Right atrium auricular region (tissue), 2 donors: ENCODE measurements at regions not wholly inside any gene's neighbourhood (a gene's known extent, or its start where the extent isn't known, plus 50 kb on each side); places are given as distances from the start of the nearest gene placed in this dataset.

Experiments used
- DNase-seq: peaks from one replicate; pipeline ENCODE4 v3.0.0-alpha.2; 2019; ENCODE audit warnings: low spot score
- H3K27ac ChIP-seq, 2 donors: fragments of 200-600 bp; sonication (generic); 1 replicate in 1 of 2; 2 replicates in 1 of 2; pipeline ENCODE4 v1.5.1; 2016 to 2019
- H3K27me3 ChIP-seq, 2 donors: fragments of 200-600 bp; sonication (generic); one replicate each; pipeline versions ENCODE4 v1.5.1 to v1.6.0; 2017 to 2019
- H3K36me3 ChIP-seq: fragments of 200-600 bp; sonication (generic); one replicate; pipeline ENCODE4 v1.5.1; 2016
- H3K4me1 ChIP-seq, 2 donors: fragments of 200-600 bp; sonication (generic); one replicate each; pipeline versions ENCODE4 v1.5.1 to v1.6.0; 2017 to 2019
- H3K4me3 ChIP-seq, 2 donors: fragments of 200-600 bp; sonication (generic); 1 replicate in 1 of 2; 2 replicates in 1 of 2; pipeline ENCODE4 v1.5.1; 2017 to 2019; ENCODE audit warnings: mild to moderate bottlenecking in 1 of 2, moderate library complexity in 1 of 2
- H3K9me3 ChIP-seq, 2 donors: fragments of 200-600 bp; sonication (generic); one replicate each; pipeline ENCODE4 v1.5.1; 2019
- TF ChIP-seq, protein P1 (sequence below), 2 donors: fragments of 200-600 bp; sonication (generic); IDR thresholded peaks; one replicate each; pipeline ENCODE4 v1.5.1; 2019; ENCODE audit warnings: antibody characterized with exemption in 2 of 2

GRCh38 chr14:97213720-97214119 lies 416.5 kb downstream of the VRK1 start:
- no peak overlapping the region for H3K27ac ChIP-seq
- H3K4me3 ChIP-seq, result no peak overlapping the region
- no peaks in the 10 kb centered on the region for H3K36me3 ChIP-seq
- peaks cover 0 to 4% of the 10 kb centered on the region in 2 donors for H3K4me1 ChIP-seq
- H3K9me3 ChIP-seq, result no peaks in the 10 kb centered on the region
- H3K27me3 ChIP-seq, result no peaks in the 10 kb centered on the region
- TF ChIP-seq, protein P1, sequence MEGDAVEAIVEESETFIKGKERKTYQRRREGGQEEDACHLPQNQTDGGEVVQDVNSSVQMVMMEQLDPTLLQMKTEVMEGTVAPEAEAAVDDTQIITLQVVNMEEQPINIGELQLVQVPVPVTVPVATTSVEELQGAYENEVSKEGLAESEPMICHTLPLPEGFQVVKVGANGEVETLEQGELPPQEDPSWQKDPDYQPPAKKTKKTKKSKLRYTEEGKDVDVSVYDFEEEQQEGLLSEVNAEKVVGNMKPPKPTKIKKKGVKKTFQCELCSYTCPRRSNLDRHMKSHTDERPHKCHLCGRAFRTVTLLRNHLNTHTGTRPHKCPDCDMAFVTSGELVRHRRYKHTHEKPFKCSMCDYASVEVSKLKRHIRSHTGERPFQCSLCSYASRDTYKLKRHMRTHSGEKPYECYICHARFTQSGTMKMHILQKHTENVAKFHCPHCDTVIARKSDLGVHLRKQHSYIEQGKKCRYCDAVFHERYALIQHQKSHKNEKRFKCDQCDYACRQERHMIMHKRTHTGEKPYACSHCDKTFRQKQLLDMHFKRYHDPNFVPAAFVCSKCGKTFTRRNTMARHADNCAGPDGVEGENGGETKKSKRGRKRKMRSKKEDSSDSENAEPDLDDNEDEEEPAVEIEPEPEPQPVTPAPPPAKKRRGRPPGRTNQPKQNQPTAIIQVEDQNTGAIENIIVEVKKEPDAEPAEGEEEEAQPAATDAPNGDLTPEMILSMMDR (IDR thresholded peaks at IDR 0.05), result no peak
- no peak for DNase-seq

DNA sequence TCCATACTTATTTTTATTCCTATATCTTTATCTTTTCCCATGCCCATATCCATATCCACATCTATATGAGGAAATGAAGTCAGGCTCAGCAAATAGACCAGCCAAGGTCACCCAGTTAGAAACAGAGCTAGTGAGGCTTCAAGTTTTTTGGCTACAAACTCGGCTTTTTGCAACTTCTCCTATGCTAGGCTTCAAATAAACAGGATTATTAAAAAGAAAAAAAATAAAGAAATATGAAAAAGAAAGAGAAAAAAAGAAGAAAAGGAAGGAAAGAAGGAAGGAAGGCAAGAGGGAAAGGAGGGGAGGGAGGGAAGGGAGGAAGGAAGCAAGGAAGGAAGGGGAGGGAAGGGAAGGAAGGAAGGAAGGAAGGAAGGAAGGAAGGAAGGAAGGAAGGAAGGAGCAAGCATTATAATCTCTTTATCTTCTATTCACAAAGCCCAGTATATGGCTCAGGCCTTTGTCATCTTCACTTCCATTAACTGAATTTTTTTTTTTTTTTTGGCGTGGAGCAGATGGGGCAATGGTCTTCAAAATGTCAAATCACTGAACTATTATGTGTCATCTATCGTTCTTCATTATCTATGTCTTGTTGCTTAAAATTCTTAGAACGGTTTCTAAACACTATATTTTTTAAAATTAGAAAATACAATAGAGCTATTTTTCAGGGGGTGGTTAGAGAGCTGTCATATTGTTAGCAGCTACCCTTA lies 418.2 kb downstream of the VRK1 start:
- Histone ChIP-seq H3K27me3 (peaks cover 0 to 7% of the 10 kb centered on the region in 2 donors), H3K36me3 (no peaks in the 10 kb centered on the region), H3K4me1 (peaks cover 0 to 15% of the 10 kb centered on the region in 2 donors), H3K4me3 (no peak overlapping the region), H3K9me3 (no peaks in the 10 kb centered on the region), H3K27ac (no peak overlapping the region)
- no peak for DNase-seq
- TF ChIP-seq, protein P1 (IDR thresholded peaks at IDR 0.05), result no peak

DNA sequence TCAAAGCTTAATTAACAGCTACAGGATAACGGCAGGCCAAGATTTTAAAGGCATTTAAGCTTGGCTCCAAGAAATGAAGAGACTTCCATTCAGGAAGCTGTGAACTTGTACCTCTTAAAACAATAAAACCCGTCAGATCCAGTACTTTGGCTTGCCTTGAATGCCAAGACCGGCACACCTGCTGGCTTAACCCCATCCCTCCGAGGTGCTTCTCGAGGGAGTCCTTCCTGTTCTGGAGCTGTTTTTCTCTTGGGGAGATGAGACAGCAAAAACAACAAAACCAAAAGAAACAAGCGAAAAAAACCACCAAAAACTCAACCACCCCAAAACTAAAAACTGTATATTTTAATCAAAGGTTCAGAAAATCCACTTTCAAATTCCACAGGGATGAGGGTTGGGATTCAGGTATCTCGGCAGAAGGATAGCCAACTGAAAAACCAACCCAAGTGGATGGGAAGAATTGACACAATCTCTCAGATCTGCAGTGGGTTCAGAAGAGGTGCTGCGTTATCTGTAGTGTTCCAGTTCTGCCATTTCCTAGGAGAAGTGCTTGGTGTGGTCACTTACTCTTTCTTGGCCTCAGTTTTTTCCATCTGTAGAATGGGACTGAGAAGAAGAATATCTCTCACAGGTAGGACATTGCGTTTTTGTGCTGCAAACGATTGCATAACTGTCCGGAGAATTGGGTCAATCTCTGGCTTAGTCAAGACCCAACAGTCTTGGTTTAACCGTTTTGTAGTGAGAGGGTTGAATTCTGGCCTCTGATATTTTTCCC lies 420.1 kb downstream of the VRK1 start:
- DNase-seq, result no peak
- Histone ChIP-seq H3K36me3 (no peaks in the 10 kb centered on the region), H3K4me1 (peaks cover 0 to 15% of the 10 kb centered on the region in 2 donors), H3K27me3 (peaks cover 0 to 7% of the 10 kb centered on the region in 2 donors), H3K4me3 (no peak overlapping the region), H3K27ac (no peak overlapping the region), H3K9me3 (no peaks in the 10 kb centered on the region)
- TF ChIP-seq, protein P1 (IDR thresholded peaks at IDR 0.05), result no peak

GRCh38 chr14:97218274-97218673 lies 421.1 kb downstream of the VRK1 start:
- Histone ChIP-seq H3K36me3 (no peaks in the 10 kb centered on the region), H3K27ac (no peak overlapping the region), H3K9me3 (no peaks in the 10 kb centered on the region), H3K4me3 (peak overlapping the region in 1 of 2 donors; percentile 36), H3K27me3 (peaks cover 0 to 7% of the 10 kb centered on the region in 2 donors), H3K4me1 (peaks cover 0 to 15% of the 10 kb centered on the region in 2 donors)
- no peak for DNase-seq
- TF ChIP-seq, protein P1 (IDR thresholded peaks at IDR 0.05), result no peak

GRCh38 chr14:97218691-97219430 lies 421.7 kb downstream of the VRK1 start:
- peaks cover 0 to 7% of the 10 kb centered on the region in 2 donors for H3K27me3 ChIP-seq
- no peak overlapping the region for H3K27ac ChIP-seq
- H3K36me3 ChIP-seq, result no peaks in the 10 kb centered on the region
- peak overlapping the region in 1 of 2 donors; percentile 36 for H3K4me3 ChIP-seq
- H3K4me1 ChIP-seq, result peaks cover 0 to 15% of the 10 kb centered on the region in 2 donors
- TF ChIP-seq, protein P1 (IDR thresholded peaks at IDR 0.05), result no peak
- no peak for DNase-seq
- no peaks in the 10 kb centered on the region for H3K9me3 ChIP-seq
